HL-60 (cell line): ENCODE measurements at regions not wholly inside any gene's neighbourhood (a gene's known extent, or its start where the extent isn't known, plus 50 kb on each side); places are given as distances from the start of the nearest gene placed in this dataset.
"Not testable (repeated sequence)": the region's sequence is repeated elsewhere in the genome, so short reads cannot be mapped to it uniquely, and the experiment has no call there.

Experiments
- DNase-seq, 2 experiments: peaks; one replicate each; pipeline ENCODE4 v3.0.0-alpha.2; 2010 to 2020; ENCODE audit warnings: low read depth in 1 of 2, low spot score in 1 of 2
- H3K27ac ChIP-seq: fragments of 250-450 bp; sonication (Bioruptor Pico); replicated peaks from 2 replicates; pipeline ENCODE4 v1.5.1; 2020; ENCODE audit warnings: mild to moderate bottlenecking, moderate library complexity
- H3K27me3 ChIP-seq: fragments of 250-450 bp; sonication (Bioruptor Pico); 2 replicates; pipeline ENCODE4 v1.5.1; 2021; ENCODE audit warnings: mild to moderate bottlenecking, moderate library complexity; ENCODE audit not compliant: insufficient read depth, poor library complexity, severe bottlenecking
- H3K4me3 ChIP-seq: replicated peaks from 2 replicates; pipeline ENCODE4 v1.5.1; 2011; ENCODE audit warnings: mild to moderate bottlenecking, control low read depth, low read length; ENCODE audit not compliant: insufficient read depth
- CTCF ChIP-seq: IDR thresholded peaks from one replicate; pipeline ENCODE4 v1.5.1; 2011; ENCODE audit warnings: low read length, control low read depth, inconsistent platforms; ENCODE audit not compliant: insufficient read depth
- GABPA ChIP-seq: IDR thresholded peaks from 2 replicates; pipeline ENCODE4 v1.6.1; 2012; ENCODE audit warnings: low read depth
- POLR2AphosphoS5 ChIP-seq: IDR thresholded peaks from 2 replicates; pipeline ENCODE4 v1.6.1; 2012; ENCODE audit warnings: low read depth
- REST ChIP-seq: IDR thresholded peaks from 2 replicates; pipeline ENCODE4 v1.6.1; 2012; ENCODE audit warnings: low read depth; ENCODE audit not compliant: insufficient replicate concordance
- SPI1 ChIP-seq: IDR thresholded peaks from 2 replicates; pipeline ENCODE4 v1.6.1; 2012; ENCODE audit warnings: low read depth, mild to moderate bottlenecking, borderline replicate concordance

- DNase-seq, result no peak
- Histone ChIP-seq H3K27me3 (no peaks in the 10 kb centered on the region), H3K4me3 (no peak overlapping the region), H3K27ac (no peak overlapping the region)
- no peak for TF ChIP-seq REST
These were observed 204.4 kb upstream of the RASGRP1 start for GRCh38 chr15:38768970-38769369.

GRCh38 chr15:38769492-38769891 lies 204.9 kb upstream of the RASGRP1 start:
- no peak overlapping the region for H3K27ac ChIP-seq
- no peak for DNase-seq
- TF ChIP-seq SPI1 (no peak), POLR2AphosphoS5 (no peak), REST (no peak), CTCF (no peak), GABPA (no peak)
- H3K4me3 ChIP-seq, result no peak overlapping the region
- H3K27me3 ChIP-seq, result no peaks in the 10 kb centered on the region

GRCh38 chr15:38774076-38774475 lies 209.5 kb upstream of the RASGRP1 start:
- H3K27me3 ChIP-seq, DNase-seq, H3K4me3 ChIP-seq, H3K27ac ChIP-seq: not testable (repeated sequence)

GRCh38 chr15:38781196-38781595 lies 216.6 kb upstream of the RASGRP1 start:
- Histone ChIP-seq H3K4me3 (no peak overlapping the region), H3K27me3 (no peaks in the 10 kb centered on the region), H3K27ac (no peak overlapping the region)
- TF ChIP-seq REST (no peak), CTCF (no peak)
- DNase-seq, result no peak
